ENCODE measurements at regions not wholly inside any gene's neighbourhood (a gene's known extent, or its start where the extent isn't known, plus 50 kb on each side); places are given as distances from the start of the nearest gene placed in this dataset.

DNA sequence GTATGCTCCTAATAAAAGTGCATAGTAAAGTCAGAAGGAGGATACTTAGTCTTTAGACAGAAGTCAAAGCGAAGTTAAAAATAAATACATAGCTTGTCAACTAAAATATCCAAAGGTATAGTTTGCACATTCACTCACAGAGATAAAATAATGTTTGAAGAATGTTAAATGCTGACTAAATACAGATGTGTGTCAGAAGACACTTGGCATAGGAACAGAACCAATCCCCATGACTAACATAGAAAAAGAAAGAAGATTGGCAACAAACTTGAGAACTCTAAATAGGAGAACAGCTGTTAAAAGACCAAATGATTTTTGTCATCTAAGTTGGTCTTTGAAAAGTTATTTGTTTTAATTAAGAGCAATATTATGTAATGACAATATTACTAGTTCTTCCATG is 1172.1 kb upstream of the RAG2 start:
- no peak for DNase-seq (ENCODE audit: low spot score)

DNA sequence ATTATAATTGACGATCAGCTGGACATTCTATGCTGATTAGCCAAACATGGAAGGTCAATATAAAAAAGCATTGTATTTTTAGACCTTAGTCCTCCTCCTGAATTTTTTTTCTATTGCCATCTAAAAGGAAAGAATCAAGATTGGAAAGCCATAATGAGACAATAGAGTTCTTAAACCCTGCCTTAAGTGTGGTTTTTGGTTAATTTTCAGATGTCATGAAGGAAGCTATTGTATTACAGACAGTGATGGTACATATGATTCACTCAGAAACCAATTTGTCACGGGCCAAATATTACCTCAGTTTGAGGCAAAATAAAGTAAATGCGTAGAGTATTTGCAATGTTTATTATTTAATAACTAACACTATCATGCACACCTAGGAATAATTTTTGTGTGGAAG is 1164.0 kb upstream of the RAG2 start:
- DNase-seq (ENCODE audit: low spot score): no peak

GRCh38 chr11:37755521-37755920 is 1157.5 kb upstream of the RAG2 start:
- DNase-seq (ENCODE audit: low spot score): no peak

- no peak for DNase-seq (ENCODE audit: low spot score)
These were observed 1150.6 kb upstream of the RAG2 start for GRCh38 chr11:37748641-37749040.

DNA sequence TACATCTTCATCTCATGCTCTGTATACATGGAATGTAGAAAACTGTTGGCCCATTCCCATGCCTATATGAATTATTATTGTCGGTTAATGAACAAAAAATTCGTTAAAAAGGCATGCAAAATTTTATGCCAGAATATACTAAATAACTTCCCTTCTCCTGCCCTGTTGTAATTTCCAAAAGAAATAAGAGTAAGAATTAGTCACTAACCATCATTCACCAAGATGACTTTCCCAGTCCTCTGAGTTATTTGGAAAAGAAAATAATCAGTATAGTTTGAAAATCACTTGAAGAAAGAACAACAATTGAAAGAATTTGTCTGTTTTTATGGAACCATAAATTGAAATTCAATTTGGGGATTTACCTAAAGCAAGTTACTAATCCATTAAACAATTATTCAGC is 1149.1 kb upstream of the RAG2 start:
- no peak for DNase-seq (ENCODE audit: low spot score)

GRCh38 chr11:37727371-37727770 is 1129.3 kb upstream of the RAG2 start:
- DNase-seq (ENCODE audit: low spot score): no peak

DNA sequence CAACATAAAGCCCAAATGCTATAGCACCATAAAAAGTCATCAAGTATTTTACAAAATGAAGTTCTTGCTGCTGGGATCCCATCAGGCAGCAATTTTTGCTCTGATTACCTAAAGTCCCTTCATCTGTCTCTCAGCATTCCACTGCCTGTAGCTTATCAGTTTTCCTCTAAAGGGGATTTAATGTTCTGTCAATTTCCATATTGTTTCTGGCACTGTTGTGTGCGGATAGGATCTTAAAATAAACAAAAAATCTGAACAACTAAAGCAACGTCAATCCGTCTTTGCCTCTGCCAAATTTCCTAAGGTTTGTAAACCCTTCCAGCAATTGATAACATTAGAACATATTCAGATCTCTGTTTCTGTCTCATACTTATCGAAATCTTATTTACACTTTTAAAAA is 1126.3 kb upstream of the RAG2 start:
- DNase-seq (ENCODE audit: low spot score): no peak

DNA sequence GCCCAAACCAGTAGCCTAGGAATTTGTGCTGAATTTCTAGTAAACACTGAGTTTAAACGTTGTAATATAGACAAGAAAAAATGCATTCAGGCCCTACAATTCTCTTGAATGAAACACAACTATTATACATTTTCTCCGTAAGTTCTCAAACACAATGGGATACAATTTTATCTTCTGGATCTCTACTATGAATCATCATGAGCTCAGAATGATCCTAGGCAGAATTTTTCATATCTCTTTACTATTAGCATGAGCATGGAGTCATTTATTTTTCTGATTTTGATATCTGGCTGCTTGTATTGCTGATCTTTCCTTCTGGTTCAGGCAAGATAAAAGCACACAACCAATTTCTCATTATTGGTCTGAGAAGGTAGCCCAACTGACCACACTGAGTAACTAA is 1123.4 kb upstream of the RAG2 start:
- no peak for DNase-seq (ENCODE audit: low spot score)

DNA sequence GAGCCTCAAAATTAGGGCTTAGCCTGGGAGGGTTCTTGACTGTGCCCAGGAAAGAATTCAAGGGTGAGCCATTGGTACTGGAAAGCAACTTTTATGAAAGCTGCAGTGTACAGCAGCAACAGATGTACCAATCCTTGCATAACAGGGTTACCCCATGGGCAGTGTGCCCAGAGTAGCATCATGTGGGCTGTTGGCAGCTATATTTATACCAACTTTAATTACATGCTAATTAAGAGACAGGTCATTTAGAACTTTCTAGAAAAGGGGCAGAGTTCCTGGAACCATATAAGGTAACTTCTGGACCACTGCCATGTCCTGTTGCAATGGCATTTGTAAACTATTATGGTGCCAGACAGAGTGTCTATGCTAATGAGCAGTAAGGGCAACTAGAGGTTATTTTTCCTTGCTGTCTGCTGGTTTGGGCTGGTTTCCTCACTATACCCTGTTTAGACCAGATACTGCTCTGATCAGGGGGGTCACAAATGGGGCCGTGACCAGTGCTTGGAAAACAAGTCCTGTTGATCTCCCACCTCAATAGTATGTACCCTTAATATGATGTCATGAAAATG is 1120.5 kb upstream of the RAG2 start:
- DNase-seq (ENCODE audit: low spot score): no peak

DNA sequence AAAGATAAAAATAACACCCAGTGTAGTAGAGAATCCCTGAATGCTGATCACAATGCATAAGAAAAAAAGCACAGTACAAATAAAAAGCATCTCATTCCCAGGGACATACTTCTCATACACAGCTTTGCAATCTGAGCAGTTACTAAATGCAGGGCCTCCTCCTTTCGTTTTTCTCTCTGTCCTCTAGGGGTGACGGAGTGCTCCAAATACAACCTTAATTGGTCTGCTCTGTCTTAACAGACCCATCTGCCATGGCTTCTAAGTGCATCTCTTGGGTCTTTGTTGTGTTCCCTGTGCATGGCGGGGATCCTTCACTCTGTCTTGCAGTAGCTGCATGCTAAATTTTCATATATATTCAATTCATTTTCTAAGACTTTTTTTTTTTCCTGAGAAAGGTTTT is 1114.2 kb upstream of the RAG2 start:
- DNase-seq (ENCODE audit: low spot score): no peak

DNA sequence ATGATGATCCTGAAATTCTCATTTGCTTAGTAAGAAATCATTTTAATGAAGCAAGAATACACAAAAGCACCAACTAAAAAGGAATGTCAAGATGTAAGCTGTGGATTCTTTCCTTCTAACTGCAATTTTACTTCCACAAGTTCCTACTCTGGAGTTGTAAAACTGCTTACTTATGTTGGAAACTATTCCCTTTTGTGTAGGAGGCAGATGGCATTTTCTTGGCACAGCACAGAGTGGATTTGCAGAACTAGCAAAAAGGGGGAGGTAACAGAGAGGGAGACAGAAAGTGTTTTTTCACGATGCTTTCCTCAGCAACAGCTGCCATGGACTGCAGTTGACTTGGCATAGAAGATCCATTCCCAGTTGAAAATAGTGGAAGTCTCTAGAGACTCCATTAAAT is 1112.0 kb upstream of the RAG2 start:
- DNase-seq (ENCODE audit: low spot score): no peak

GRCh38 chr11:37704791-37705190 is 1106.8 kb upstream of the RAG2 start:
- no peak for DNase-seq (ENCODE audit: low spot score)

- DNase-seq (ENCODE audit: low spot score): no peak
These were observed 1101.6 kb upstream of the RAG2 start for GRCh38 chr11:37699644-37700043.

- no peak for DNase-seq (ENCODE audit: low spot score)
These were observed 1097.2 kb upstream of the RAG2 start for GRCh38 chr11:37695283-37695682.

- no peak for DNase-seq (ENCODE audit: low spot score)
These were observed 1091.9 kb upstream of the RAG2 start for GRCh38 chr11:37689951-37690350.

DNA sequence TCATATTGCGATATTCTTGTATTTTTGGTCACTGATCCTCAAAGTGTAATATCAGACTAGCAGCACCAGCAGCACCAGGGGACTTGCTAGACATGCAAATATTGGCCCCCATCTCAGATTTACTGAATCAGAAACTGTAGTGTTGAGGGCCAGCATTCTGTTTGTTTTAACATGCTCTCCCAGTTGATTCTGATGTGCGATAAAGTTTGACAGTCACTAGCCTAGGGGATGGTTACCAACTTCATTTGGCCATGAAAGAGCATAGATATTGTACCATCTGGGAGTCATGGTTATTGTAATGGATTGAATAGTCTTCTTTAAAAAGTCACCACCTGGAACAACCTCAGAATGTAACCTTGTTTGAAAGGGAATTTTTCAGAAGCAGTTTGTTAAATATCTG is 1090.4 kb upstream of the RAG2 start:
- DNase-seq (ENCODE audit: low spot score): no peak

- DNase-seq (ENCODE audit: low spot score): no peak
These were observed 1089.1 kb upstream of the RAG2 start for GRCh38 chr11:37687130-37687529.

DNA sequence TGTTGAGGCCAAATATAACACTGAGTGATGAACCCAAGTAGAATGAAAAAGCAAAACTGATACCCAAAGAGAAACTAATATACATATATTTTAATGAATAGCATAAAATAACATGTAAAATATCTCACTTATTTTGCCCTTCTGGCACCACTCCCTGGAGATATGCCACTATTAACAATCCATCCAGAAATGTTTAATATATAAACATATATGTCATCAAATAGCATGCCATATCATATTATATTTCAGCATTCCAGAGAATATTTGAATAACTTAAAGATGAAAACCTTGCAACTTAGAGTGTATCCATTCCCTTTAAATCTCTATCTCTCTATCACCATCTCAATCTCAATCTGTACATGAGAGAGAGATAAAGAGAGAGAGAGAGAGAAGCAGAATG is 1073.3 kb upstream of the RAG2 start:
- no peak for DNase-seq (ENCODE audit: low spot score)

DNA sequence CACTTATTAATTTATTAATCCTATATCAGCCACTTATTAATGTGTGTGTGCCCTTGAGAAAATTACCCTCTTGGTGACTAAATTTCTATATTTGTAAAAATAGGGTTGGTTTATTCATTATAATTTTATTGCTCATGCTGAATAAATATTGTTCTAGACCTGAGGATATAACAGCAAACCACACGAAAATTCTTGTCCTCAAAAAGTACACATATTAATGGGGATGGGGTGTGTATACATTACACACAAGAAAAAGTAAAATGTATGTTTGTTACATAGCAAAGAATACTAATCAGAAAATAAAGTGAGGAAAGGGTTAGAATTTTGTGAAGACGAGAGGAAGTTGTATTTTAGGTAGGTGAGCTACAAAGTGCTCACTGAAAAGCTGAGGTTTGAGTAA is 1068.9 kb upstream of the RAG2 start:
- DNase-seq (ENCODE audit: low spot score): no peak

DNA sequence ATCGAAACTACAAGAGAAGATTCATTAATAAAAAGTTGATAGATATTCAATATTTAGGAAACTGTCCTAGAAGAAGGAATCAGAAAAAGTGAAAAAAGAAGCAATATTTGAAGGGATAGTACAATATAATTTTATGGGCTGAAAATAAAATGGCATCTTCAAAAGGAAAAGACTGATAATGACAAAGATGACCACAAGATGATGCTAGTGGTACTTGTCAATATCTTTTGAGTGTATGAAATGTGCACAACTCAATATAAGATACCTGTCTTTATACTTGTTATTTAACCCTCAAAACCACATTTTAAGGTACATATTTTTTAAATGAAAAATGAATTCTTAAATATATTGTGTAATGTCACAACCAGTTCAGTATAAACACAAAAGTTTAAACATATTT is 1059.6 kb upstream of the RAG2 start:
- no peak for DNase-seq (ENCODE audit: low spot score)

DNA sequence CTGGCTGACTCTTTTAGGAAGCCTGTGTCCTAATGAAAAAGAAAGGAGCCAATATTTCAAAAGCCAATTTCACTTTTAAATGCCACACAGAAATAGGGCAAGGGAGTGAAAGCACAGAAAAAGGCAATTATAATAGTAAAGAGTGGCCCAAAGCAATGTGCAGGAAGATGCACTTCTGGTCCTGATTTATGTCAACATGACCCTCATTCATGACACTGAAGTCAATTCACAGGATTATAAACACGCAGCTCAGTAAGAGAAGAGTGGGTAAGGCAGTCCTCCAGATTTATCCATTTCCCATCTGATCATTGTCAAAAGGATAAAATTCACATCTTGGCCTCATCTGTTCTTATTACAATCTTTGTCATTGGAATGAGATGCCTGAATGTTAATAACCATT is 1049.7 kb upstream of the RAG2 start:
- no peak for DNase-seq (ENCODE audit: low spot score)

DNA sequence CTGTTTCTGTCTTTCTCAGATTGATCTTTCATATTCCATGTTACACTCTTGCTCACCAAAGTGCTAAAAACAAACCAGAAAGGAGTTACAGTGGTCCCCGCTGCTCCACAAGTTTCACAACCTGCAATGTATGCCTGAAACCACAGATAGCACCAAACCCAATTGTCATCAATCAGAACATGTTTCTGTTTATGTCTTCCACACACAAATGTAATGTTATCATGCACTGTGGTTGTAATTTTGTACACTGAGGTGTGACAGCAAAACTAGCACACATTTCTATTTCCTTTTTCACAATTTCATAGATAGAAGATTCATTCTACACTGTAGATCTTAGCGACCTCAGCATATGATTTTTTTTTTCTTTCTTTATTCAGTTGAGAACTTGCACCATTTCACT is 1045.9 kb upstream of the RAG2 start:
- DNase-seq (ENCODE audit: low spot score): no peak

- DNase-seq (ENCODE audit: low spot score): no peak
These were observed 1044.3 kb upstream of the RAG2 start for GRCh38 chr11:37642296-37642695.

GRCh38 chr11:37632748-37633147 is 1034.7 kb upstream of the RAG2 start:
- no peak for DNase-seq (ENCODE audit: low spot score)

GRCh38 chr11:37630866-37631265 is 1032.8 kb upstream of the RAG2 start:
- no peak for DNase-seq (ENCODE audit: low spot score)
